Amygdala (tissue), 56 donors: ENCODE measurements at regions not wholly inside any gene's neighbourhood (a gene's known extent, or its start where the extent isn't known, plus 50 kb on each side); places are given as distances from the start of the nearest gene placed in this dataset.
"Not testable (repeated sequence)": the region's sequence is repeated elsewhere in the genome, so short reads cannot be mapped to it uniquely, and the experiment has no call there.

Source experiments
- DNase-seq, 56 donors: peaks; one replicate each; lab custom pipeline; 2025; lab: John Stamatoyannopoulos, UW

DNA sequence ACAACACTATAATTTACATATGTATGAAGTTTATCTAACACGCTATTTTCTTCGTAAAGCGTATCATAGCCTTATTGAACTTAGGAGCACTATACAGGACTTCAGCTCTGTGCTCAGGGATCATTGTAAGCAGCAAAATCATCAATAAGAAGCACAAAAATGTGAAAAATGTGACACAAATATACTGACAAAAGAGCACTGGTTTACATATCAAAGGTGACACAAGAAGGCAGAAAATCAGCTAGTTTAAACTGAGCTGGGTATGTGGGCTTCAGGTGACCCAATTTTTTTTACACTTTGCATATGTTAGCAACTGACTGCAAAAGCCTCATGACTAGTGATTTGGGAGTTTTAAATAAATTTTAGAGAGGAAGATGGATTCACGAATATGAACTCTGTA is 215.2 kb upstream of the CHORDC1 start:
- DNase-seq = no peak

DNA sequence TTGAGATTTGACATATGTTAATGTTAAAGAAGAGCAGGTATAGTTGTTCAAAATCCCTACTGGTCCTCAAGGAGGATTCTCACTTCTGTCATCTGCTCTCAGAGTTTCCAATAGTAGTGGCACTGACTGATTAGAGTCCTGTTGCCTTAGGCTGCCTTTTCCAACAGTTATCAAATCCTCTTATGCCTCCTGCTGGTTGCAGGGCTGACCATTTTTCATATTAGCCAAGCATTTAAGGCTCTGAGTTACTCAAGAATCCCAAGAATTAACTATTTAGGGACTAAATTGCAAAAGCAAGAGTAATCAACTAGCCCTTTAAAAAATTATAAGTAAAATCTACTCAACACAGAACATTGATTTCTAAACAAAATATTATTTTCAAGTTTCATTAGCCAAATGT is 212.0 kb upstream of the CHORDC1 start:
- DNase-seq = peak in 1 of 56 donors; percentile 2

DNA sequence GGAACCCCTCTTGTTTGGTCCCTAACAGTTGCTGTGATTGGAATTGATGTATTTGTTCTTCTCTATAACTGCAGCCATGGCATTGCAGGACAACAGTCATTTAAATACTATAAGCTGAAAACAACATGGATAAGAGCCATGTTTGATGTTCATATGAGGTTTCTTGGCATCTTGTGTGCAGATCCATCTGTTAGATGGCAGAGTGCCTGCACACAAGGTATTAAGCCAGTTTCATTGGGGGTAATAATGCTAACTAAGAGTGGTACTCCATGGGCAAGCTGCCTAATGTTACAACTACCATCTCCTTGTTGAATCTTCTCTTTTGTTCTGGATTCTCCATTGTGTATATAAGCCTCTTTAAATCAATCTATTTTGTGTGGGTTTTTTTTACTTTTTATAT is 206.0 kb upstream of the CHORDC1 start:
- no peak for DNase-seq

DNA sequence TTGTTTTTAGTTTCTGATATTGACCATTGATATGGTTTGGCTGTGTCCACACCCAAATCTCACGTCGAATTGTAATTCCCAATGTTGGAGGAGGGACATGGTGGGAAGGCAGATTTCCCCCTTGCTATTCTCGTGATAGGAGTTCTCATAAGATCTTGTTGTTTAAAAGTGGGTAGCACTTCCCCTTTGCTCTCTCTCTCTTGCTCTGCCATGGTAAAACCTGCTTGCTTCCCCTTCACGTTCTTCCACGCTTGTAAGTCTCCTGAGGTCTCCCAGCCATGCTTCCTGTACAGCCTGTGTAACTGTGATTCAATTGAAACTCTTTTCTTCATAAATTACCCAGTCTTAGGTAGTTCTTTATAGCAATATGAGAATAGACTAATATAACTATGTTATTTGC is 203.6 kb upstream of the CHORDC1 start:
- no peak for DNase-seq

DNA sequence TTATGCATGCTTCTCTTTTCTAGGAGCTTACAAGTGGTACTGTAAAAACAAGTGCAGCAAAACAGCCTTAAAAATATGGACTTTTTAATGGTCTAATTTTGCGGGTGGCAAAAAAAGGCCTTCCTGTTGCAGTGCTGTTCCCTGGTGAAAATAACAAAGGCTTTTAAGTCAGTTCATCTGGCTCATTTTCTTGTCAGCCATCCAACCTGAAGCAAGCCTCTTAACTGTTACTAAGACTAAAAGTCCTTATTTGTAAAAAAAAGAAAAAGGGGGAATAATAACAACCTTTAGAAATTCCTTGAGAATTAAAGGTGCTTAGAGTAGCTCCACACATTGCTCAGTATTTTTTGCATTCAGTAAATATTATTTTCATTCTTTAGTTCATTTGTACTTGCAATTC is 200.5 kb upstream of the CHORDC1 start:
- DNase-seq = peak in 1 of 56 donors; percentile 0

DNA sequence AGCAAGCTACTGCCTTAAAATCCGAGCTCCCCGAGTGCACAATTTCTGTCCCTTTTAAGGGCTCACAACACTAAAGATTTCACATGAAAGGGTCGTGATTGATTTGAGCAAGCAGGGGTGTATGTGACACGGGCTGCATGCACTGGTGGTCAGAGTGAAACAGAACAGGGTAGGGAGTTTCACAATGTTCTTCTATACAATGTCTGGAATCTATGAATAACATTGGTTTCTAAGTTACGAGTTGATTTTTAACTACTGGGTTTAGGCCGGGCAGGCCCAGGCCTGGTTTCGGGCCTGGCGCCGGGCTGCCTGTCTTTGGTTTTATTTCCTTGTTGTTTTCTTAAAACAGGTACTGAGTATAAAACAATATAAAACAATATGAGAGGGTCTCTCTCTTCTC is 199.9 kb upstream of the CHORDC1 start:
- not testable (repeated sequence) for DNase-seq

DNA sequence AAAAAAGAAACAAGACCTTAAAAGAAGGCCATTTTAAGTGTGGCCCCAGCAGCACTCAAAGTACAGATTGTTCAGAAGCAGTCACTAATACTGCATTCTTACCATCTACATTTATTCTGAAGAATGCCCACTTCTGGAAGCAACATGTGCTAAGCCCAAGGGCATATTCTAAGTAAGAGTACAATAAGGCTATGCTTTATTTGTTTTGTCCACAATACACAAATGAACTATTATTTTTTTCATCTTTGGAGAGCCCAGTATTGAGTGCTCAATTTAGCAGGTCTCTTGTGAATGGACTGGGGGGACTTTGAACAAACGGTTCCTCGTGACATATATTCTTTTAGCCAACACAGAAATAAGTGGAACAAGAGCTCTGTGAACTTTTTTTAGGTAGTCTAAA is 191.4 kb upstream of the CHORDC1 start:
- no peak for DNase-seq

DNA sequence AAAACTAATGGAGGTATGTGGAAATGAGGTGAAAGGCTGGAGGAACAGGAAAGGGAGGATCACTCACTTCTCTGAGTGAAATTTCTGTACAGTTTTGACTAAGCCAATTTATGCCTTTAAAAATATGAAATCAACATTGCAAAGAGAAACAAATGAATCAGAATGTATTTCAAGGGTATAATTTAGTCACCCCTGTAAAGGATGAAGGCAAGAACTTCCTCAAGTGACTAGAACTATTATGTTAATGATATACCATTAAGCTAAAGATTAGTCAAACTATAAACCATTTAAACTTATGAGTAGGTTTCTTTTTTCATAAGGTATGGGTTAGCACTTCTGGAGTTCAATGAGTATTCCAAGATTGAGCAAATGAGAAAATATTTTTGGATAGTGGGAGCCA is 184.5 kb upstream of the CHORDC1 start:
- DNase-seq = no peak

DNA sequence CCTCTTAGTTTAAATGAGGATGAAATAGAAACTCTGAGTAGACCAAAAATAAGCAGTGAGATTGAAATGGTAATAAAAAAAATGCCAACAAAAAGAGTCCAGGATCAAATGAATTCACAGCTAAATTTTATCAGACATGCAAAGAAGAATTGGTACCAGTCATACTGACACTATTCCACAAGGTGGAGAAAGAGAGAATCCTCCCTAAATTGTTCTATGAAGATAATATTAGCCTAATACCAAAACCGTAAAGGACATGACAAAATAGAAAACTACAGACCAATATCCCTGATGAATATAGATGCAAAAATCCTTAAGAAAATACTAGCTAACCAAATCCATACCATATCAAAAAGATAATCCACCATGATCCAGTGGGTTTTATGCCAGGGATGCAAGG is 169.8 kb upstream of the CHORDC1 start:
- DNase-seq = no peak

DNA sequence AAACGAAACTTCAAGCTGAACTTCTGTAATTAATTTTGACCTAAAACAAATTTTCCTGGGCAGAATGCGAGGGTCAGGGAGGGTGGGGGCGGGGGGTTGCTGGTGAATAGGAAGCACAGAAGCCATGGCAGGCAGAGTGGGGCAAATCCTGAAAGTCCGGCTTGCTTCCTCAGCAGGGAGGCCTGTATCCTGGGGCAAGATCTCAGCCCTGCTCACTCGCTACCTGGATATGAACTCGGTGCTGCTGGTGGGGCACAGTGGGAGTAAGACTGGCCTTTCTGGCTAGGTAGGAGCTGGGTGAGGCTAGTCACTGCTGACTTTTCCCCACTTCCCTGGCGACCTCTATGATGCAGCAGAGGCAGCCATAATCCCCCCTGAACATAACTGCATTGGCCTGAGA is 168.9 kb upstream of the CHORDC1 start:
- no peak for DNase-seq

DNA sequence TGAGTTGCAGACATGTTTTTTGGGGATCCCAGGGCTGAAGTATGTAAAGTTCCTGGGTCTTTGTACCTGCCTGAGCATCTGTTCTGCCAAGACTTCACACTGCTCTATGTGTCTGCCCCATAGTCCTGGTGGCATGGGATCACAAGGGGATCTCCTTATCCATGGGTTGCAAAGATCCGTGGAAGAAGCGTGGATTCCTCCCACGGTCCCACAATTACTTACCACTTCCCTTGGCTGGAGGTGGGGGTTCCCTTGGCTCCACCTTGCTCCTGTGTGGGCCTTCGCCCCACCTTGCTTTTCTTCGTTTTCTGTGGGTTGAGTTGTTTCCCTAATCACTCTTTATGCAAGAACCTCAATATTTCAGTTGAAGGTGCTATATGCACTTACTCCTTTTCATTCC is 157.4 kb upstream of the CHORDC1 start:
- DNase-seq = no peak

DNA sequence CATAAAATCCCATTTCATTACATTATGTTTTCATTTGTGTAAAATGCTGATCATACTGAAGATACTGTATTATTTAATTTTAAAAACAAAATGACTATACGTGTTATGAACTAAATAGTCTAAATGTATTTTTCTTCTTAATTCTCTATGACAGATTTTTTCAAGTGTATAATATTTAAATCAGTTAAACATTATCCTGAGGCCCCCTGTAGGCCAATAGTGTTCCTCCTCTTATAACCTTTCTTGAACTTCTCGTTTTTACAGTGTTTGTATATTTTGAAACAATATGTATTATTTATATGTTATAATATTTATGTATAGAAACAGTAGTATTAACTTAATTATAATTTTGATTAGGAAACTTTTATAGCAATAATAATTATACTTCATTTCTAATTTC is 151.1 kb upstream of the CHORDC1 start:
- no peak for DNase-seq

DNA sequence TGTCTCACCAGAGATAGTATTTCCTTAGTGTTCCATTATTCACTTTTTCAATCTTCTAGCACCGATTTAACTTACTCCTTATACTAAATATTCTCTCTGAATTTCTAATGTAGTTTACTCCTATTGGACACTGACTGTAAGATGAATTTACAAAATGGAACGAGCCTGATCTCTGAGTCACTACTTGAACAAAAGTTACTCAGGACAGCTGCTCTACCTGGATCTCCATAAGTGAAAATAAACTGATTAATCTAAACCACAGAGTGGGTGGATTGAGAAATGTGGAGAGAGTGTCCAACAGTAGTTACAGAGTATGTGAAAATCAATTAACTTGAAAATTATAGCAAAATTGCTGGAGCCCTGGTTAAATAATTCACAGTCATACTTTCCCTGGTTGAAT is 141.7 kb upstream of the CHORDC1 start:
- DNase-seq = no peak

DNA sequence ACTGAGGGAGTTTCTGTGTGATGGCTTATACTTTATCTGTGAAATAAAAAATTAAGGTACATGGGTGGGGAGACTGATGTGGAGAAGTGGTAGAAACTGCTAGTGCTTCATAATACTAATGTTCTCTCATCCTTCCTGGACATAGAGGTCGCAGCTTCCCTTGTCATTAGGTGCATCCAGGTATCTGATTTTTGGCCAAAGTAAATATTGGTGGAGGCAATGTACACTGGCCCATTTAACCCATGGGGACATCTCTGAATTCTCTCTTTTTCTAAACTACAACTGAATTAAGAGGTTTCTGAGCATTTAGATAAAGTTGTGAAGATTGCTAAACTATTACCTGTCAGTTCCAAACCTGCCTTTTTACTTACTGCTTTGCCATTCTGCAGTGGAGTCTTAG is 140.9 kb upstream of the CHORDC1 start:
- no peak for DNase-seq

DNA sequence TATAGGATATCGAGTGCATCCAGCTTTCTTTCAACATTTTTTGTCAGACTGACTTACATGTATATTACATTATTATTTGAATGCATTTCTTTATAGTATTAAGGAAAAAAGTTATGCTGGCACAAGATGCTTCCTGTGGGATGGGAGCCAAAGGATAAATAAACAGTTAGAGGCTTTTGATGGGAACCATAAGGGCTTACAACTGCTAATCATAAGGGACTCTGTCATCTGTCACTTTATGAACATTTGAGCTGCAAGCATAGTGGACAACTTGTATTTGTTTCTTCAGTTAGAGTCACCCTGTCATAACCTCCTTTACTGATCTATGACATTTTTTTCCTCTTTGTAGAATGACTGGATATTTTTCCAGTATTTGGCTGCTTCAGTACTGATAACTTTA is 132.4 kb upstream of the CHORDC1 start:
- DNase-seq = no peak

DNA sequence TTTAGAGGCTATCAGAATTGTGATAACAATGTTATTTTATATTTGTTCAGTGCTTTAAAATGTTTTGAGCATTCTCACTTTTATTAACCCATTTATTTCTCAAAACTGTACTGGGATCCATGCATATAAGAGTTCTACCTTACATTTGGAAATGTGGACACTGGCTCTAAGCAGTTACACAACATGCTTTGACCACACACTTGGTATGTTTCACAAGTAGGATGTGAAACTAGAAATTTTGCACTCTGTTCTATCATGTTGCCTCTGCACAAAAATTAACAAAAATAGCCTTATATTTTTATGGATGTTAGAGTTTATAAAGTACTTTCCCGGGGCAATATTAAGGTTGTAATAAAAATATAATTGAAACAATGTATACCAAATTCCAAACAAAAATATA is 126.9 kb upstream of the CHORDC1 start:
- DNase-seq = no peak

DNA sequence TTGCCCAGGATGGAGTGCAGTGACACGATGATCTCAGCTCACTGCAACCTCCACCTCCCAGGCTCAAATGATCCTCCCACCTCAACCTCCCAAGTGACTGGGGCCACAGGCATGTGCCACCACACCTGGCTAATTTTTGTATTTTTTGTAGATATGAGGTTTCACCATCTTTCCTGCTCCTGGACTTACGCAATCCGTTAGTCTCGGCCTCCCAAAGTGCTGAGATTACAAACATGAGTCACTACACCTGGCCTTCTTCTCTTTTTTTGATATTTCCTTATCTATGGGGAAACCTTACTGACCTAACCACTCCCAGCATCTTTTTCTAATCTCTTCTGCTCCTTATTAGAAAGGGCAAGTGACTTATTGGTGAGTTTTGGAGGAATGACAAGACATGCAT is 121.7 kb upstream of the CHORDC1 start:
- no peak for DNase-seq

DNA sequence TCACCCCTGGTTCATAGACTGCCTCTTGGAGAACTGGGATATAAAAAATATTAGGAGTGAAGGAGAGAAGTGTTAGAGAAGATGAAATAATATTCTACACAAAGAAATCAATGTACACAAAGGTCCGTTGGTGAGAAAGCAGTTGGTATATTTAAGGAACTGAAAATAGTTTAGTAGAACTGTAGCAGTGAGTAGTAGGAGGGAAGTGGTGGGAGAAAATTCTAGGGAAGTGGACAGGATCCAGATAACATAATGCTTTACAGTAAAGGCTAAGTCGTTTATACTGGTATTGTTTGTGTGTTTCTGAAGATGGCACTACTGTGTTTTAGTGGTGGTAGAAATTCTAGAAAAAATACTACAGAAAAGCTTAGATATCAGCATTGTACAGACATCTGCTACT is 120.8 kb upstream of the CHORDC1 start:
- no peak for DNase-seq

DNA sequence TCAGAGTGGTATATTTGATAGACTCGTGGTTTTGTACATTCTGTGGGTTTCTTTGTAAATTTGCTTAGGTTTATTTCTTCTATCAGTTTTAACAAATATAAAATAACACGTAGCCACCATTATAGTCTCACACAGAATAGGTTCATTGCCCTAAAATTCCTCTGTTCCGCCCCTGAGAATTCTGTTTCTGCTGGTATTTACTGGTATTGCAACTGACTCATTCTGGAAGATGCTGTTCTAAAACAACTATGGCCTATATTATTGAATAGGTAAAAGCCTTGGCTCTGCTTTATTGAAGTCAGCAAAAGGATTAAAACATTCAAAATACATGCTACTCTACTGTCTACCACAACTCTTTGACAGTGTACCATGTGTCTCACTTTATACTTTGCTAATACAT is 119.1 kb upstream of the CHORDC1 start:
- DNase-seq = no peak

DNA sequence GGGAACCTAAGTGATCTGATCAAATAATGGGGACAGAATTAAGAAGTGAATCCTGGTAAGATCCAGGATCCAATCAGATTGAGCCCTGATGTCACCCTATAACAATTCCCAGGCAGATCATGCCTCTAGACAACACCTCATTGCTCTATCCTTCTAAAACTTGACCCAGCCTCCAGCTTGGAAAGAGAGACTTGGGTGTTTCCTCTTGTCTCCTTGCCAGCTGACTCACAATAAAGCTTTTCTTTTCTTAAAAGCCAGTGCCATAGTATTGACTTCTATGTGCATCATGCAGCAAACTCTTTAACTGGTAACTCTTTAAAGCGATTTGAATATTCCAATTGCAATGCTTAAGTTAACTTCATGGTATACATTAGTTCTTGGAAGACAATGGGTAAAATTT is 109.6 kb upstream of the CHORDC1 start:
- DNase-seq = no peak

DNA sequence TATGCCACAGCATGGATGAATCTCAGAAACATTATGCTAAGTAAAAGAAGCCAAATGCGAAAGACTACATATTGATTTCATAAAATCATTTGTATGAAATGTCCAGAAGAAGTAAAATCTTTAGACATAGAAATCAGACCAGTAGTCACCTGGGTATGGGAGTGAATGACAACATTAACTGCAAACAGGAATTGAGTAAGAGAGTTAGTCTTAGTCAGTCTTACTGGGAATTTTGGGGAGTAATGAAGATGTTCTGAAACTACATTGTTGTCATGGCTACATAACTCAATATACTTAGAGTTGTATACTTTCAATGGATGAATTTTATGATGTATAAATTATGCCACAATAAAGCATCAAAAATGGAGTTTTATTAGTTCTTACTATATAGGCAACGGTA is 107.8 kb upstream of the CHORDC1 start:
- DNase-seq = no peak

DNA sequence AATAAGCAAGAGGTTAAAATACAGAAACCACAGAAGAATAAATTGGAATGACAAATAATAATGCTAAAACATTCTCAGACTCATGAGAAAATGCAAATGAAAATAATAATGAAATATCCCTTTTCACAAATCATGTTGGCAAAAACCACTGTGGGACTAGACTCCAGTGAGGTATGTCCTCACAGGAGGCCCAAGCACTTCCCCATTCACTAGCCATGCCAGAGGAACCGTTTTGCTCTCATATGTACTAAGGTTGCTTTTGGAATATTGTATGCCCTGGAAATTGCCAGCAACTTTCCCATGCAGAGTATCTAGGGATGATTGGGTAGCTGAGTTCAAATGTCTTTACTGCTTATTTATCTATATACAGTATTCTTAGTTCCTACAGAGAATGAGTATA is 106.2 kb upstream of the CHORDC1 start:
- no peak for DNase-seq

DNA sequence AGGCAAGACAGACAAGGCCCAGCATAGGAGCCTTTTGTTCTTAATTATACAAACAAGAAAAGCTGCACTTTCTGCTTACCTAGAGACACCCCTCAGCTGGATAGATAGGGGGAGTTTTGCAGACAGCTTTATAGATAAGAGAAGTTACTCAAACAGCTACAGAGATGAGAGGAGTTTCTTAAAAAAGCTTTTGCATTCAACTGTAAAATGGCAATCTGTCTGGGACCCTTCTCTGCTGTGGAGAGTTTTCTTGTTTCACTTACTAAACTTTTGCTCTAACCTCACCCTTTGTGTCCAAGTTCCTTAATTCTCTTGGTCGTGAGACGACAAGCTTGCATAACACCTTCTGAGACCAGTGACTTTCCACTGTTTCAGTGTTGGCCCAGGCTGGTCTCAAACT is 103.8 kb upstream of the CHORDC1 start:
- DNase-seq = no peak

DNA sequence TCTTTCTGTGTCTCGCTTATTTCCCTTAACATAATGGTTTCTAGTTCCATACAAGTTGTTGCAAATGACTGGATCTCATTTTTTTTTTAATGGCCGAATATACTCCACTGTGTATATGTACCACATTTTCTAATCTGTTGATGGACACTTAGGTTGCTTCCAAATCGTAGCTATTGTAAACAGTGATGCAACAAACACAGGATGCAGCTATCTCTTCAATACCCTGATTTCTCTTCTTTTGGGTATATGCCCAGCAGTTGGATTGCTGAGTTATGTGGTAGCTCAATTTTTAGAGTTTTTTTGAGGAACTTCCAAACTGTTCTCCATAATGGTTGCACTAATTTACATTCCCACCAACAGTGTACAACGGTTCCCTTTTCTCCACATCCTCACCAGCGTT is 100.4 kb upstream of the CHORDC1 start:
- DNase-seq = no peak
